ENCODE measurements at regions not wholly inside any gene's neighbourhood (a gene's known extent, or its start where the extent isn't known, plus 50 kb on each side); places are given as distances from the start of the nearest gene placed in this dataset.

DNA sequence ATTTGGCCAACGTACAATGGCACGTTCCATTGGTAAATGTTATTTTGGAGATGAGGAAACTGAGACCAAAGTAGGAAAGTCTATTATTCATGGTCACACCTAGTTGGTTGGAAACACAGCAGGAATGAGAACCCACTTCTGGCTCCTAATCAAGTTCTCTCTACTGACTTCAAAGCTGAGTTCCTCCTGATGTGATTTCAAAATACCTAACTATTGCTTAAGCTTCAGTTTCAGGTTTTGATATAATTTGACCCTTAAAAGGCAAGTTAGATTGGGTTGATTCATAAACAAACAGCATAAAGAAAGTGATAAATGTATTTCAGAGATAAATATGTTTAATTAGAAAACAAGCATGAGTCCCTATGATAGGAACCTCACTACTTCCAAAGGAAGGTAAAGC, 312.5 kb downstream of the PARP8 start:
- H2BK12ac ChIP-seq (ENCODE audit: insufficient read length, low read depth, low read length): no peak overlapping the region
- no peak overlapping the region for H4K91ac ChIP-seq (ENCODE audit: insufficient read length, low read depth, low read length)
- H4K20me1 ChIP-seq (ENCODE audit: control insufficient read depth, insufficient read depth, insufficient read length): no peaks in the 10 kb centered on the region
- H3T11ph ChIP-seq (ENCODE audit: low read length): no peak overlapping the region
- DNase-seq: no peak
- no peak overlapping the region for H2AK5ac ChIP-seq (ENCODE audit: insufficient read length, low read length)
- TF ChIP-seq, protein P1, sequence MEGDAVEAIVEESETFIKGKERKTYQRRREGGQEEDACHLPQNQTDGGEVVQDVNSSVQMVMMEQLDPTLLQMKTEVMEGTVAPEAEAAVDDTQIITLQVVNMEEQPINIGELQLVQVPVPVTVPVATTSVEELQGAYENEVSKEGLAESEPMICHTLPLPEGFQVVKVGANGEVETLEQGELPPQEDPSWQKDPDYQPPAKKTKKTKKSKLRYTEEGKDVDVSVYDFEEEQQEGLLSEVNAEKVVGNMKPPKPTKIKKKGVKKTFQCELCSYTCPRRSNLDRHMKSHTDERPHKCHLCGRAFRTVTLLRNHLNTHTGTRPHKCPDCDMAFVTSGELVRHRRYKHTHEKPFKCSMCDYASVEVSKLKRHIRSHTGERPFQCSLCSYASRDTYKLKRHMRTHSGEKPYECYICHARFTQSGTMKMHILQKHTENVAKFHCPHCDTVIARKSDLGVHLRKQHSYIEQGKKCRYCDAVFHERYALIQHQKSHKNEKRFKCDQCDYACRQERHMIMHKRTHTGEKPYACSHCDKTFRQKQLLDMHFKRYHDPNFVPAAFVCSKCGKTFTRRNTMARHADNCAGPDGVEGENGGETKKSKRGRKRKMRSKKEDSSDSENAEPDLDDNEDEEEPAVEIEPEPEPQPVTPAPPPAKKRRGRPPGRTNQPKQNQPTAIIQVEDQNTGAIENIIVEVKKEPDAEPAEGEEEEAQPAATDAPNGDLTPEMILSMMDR (conservative IDR thresholded peaks at IDR 0.05): no peak
- no peaks in the 10 kb centered on the region for H3K23me2 ChIP-seq (ENCODE audit: insufficient read length, low read depth, low read length, poor library complexity, severe bottlenecking)
- peaks cover 5 to 20% (median 9%) of the 10 kb centered on the region in 3 experiments; a peak in 4 of 7 replicates for H3K36me3 Mint-ChIP-seq (ENCODE audit: insufficient read depth in 1 of 3, low read depth in 3 of 3)
- no peak overlapping the region for H3K56ac ChIP-seq (ENCODE audit: insufficient read length, low read depth, low read length)
- H3K14ac ChIP-seq (ENCODE audit: insufficient read depth, low read length): no peak overlapping the region
- no peak overlapping the region for H4K5ac ChIP-seq (ENCODE audit: insufficient read length, low read depth, low read length)
- no peak overlapping the region for H2BK120ac ChIP-seq (ENCODE audit: low read depth, low read length, poor library complexity, severe bottlenecking)
- H3K27ac ChIP-seq (ENCODE audit: insufficient read length, low read depth, low read length): no peak overlapping the region
- H2BK5ac ChIP-seq (ENCODE audit: insufficient read length, low read length): no peak overlapping the region
- no peak overlapping the region for H3K9ac ChIP-seq (ENCODE audit: extremely low read depth, insufficient read length, low read length)
- H3K27me3 Mint-ChIP-seq (ENCODE audit: low read depth): peaks cover 29% of the 10 kb centered on the region
- H4K8ac ChIP-seq (replicated peaks; ENCODE audit: insufficient read length, low read depth, low read length): no peak overlapping the region
- H3K18ac ChIP-seq (ENCODE audit: insufficient read length, low read depth, low read length): no peak overlapping the region
- no peak overlapping the region for H3K4me2 ChIP-seq (ENCODE audit: insufficient read depth, insufficient read length, low read length)
- H3K27me3 ChIP-seq (ENCODE audit: insufficient read depth, low read length): no peaks in the 10 kb centered on the region
- H3K4me1 Mint-ChIP-seq: no peaks in the 10 kb centered on the region
- H3K27ac Mint-ChIP-seq: no peak overlapping the region
- H3K9me3 Mint-ChIP-seq: peaks cover 19 to 22% of the 10 kb centered on the region in 2 experiments
- WGBS (ENCODE audit: extremely low coverage, insufficient read length, low lambda C conversion rate): no CpG with 5 or more reads among the region's 2 CpGs
- no peak overlapping the region for H3K4me3 Mint-ChIP-seq
- H3K79me2 ChIP-seq (ENCODE audit: insufficient read depth, low read length): no peaks in the 10 kb centered on the region
- peaks cover 14% of the 10 kb centered on the region for H3K9me3 ChIP-seq (ENCODE audit: control insufficient read depth, low read depth, low read length)
- no peak overlapping the region for H3K4ac ChIP-seq (ENCODE audit: low read depth, low read length)
- no peaks in the 10 kb centered on the region for H3K4me1 ChIP-seq (ENCODE audit: insufficient read depth, low read length)
- H2BK15ac ChIP-seq (ENCODE audit: low read depth, low read length): no peak overlapping the region
- no peak overlapping the region for H3K23ac ChIP-seq (ENCODE audit: insufficient read length, low read depth, low read length)
- no peaks in the 10 kb centered on the region for H3K79me1 ChIP-seq (ENCODE audit: insufficient read depth, low read depth, low read length, poor library complexity, severe bottlenecking)
- no peak overlapping the region for H2BK20ac ChIP-seq (ENCODE audit: low read depth, low read length, poor library complexity, severe bottlenecking)
- no peak overlapping the region for H2AFZ ChIP-seq (ENCODE audit: low read length)
